Activated CD4-positive, alpha-beta T cell treated with anti-CD3 and anti-CD28 coated beads for 1 hour (primary cell): ENCODE measurements at regions not wholly inside any gene's neighbourhood (a gene's known extent, or its start where the extent isn't known, plus 50 kb on each side); places are given as distances from the start of the nearest gene placed in this dataset.

Experiments
- DNase-seq: peaks from one replicate; pipeline ENCODE4 v3.0.0-alpha.2; 2020

DNA sequence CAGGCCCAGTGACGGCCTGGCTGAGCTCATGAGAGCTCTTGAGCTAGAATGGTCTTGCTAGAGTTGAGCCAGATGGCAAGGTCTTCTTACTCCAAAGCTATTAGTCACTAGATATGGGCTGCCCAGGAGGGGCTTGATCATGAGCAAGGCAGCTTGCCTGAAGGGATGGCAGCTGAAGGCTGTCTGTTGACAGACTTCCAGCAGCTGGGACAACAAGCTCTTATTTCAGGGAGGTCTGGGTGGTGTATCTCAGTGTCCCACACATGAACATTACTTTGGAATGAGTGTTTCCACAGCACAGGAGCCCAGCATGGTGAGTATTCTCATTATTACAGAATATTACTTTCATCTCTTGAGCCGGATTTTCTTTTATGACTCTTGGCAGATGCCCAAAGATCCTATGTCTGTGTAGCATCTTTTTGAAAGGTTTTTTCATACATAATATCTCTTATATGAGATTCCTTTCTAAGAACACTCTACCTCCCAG lies 414.1 kb downstream of the ARHGEF28 start:
- DNase-seq: no peak

DNA sequence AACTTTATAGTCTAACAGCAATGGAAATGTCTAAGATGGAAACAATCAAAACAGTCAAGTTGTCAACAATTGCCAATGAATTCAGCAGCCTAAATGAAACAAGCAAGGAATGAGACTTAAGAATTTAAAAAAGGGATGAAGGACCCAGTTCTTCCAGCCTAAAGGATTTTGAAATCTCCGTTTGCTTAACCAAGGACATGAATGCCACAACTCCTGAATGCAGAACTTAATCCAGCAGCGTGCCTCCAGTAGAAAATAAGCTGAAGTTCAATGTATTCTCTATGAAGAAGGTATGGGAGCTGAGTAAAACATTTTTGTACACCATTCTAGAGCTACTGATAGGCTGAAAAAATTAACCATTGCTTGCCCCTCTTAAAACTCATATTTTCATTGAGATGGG lies 411.3 kb downstream of the ARHGEF28 start:
- DNase-seq: no peak

DNA sequence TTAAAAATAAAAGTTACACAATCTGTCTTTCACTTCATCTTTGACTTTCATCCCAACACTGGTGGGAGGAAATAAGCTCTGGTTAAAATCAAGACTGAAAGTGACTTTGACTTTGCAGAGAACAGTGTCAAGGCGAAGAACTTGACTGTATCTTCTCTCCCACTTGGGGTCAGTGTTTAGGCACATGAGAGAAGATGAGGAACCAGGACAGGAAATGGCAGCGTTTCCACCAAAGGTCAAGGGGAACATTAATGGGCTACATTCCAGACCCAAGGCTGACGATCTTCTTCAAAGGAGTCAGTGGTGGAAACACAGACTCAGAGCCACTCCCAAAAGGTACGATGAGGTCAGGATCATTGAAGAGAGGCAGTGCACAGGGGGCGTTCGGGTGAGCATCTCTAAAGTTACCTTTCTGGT lies 409.5 kb downstream of the ARHGEF28 start:
- DNase-seq: no peak

DNA sequence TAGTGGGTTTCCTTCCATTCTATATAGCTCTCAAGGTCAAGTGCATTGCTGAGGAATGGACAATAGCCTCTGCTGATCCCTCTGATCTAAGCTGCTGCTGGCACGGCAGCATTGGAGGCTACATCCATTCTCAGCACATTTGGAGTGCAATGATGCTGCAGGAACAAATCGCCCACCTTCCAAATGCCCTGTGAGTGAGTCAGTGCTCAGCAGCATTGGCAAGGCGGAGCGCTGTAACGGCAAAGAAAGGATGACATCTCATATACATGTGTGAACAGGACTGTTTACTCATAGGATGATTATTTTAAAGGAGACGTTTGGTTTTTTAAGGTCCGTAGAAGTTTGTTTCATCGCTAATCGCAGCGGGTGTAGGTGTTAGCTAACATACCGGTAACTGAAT lies 408.7 kb downstream of the ARHGEF28 start:
- no peak for DNase-seq

DNA sequence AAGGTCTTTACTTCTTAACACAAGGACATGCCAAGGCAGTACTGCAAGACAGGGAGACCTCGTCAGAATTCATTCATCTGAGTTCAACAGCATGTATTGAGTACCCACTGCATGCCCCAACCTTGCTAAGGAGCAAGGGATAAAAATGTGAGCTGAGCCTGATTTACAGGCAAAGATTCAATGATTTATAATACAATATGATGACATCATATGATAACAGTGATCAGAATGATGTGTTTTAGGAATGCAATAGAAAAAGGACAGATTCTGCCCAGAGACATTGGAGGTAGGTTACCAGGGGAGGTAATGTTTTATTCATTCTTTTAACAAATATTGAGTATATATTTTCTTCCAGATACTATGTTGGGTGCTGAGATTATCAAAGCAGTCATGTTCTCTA lies 406.6 kb downstream of the ARHGEF28 start:
- no peak for DNase-seq

DNA sequence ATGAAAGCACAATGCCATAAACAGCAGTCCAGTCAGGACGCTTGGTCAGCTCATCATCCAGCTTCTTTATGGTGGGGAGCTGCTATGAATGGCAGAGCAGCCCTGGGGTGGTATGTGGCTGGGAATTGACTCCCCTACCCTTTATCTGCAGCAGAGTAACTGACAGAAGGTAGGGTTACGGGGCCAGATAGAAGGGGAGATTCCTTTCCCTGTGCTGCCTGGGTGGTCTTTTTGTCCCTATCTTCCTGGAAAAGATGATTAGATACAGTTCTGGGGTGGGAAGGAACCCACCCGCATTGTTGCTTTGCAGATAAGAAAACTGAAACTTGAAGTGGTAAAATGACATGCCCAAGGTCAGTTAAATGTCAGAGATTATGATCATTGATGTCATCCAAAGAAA lies 405.5 kb downstream of the ARHGEF28 start:
- DNase-seq: no peak

DNA sequence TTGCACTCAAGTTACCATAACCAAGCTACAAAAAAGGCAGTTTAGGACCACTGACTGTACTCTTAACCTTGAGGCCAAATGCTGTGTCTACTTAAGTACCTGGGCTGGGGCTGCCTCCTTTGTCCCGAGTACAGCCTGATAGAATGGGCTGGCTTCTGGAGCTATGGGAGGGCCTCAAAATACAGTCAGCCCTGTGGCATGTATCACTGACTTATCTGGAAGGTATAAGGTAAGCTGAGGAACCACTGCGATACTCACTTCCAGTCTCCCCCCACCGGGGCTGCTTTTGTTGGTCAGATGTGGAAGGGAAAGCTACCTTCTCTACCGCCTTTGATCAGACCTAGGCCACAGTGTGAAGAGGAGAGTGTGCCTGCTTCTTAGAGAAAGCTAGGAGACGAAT lies 404.8 kb downstream of the ARHGEF28 start:
- no peak for DNase-seq

DNA sequence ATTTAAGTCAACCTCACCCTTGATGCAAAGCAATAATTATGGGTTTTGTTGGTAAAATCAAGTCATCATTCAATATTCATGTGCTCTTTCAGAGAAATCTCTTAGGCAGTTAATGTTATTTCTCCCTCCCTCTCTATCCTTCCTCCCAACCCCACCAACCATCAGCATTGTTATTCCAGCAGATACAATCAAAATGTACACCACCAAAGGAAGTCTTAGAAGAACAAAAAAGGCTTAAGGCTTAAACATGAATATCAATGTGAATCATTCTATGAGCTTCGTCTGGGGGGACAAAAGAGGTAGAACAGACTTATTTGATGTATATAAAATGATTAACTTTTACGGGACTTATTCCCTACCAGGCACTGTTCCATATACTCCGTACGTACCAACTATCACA lies 404.4 kb downstream of the ARHGEF28 start:
- DNase-seq: no peak

DNA sequence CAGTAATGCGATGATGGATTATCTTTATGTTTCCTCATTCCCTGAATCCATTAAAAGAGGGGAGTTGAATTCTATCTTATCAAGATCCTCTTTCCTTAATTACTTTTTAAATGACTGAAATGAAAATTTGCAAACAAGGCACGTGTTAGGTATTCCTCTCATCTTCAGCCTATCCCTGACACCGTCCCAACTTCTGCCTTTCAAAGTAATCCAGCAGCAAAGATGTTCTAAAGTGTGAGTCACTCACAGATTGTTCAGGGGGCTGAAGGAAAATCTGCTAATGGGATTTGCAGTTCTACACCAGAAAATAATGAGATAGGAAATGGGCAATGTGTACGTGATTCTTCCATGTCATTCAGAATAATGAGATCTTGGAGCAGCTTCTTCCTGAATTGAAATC lies 403.0 kb downstream of the ARHGEF28 start:
- DNase-seq: no peak

DNA sequence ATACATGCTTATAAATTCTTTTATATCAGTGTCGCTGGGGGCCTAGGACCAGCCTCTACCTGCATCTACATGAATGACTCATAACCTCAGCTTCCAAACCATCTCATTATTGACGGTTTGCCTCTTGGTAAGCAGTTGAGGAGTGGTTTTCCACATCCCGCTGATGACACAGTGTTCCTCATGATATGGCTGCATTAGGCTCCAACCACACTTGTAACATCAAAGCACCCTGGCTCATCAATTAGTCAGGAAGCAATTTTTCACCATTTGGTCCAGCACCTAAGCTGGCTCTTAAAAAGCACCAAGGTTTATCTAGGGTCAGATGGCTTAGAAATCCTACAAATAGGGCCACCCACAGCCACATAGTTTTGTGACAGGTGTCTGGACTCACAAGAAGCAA lies 402.4 kb downstream of the ARHGEF28 start:
- DNase-seq: no peak

DNA sequence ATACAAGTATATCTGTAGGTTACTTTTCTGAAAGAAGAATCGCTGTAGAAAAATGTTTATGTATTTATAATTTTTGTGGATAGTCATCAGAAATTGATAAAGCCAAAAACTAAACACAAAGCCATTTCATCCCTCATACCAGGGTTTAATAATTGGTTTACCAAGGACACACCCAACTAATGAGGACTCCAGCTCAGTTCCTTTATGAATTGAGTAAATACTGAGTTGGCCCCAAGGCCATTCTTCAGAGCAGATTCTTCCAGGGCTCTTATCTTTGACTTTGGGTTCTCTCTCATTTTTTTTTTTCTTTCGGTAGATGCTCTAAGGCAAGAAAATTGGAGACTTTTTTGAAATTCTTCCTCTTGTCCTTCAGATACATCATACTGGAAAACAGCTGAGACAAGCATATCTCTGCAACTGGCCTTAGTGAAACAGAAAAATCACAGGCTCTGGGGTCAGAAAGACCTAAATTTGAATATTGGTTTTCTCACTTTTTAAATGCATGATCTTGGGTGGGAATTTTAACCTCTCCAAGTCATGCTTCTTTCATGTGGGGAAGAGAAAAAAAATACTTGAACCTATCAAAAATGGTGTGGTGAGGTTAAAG lies 401.8 kb downstream of the ARHGEF28 start:
- no peak for DNase-seq

DNA sequence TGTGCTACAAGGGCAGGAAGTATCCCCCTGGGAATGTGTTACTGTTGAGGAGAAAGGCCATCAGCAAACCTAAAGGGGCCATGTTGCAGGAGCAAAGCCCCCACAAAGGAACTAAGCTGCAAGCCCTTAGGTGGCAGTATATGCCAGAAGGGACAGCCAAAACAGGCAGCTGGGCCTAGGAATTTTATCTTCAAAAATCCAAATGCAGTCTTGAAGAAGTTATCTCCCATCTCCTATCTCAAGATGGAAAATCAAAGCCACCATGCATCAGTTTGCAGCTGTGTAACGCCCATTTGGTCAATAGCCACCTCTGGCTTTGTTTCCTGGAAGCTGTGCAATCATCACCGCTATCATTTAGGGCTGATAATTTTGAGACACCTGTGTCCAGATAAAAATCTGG lies 400.3 kb downstream of the ARHGEF28 start:
- DNase-seq: no peak

DNA sequence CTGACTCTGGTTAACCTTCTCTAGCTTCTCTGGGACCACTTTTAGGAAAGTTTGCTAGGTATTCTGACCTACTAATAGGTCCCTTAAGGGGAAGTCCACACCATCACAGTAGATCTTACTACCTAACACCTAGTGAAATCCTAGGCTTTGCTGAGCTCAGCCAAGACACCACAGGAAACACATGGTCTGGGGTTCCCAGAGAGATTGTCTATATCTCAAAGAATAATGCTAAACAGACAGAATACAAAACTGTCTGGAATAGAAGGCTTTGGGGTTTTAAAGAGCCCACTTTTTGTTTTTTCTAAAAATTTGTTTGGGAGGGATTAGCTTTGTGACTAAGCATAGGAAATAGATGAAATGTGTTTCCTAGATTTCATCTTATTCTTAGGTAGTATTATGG lies 395.1 kb downstream of the ARHGEF28 start:
- DNase-seq: no peak

DNA sequence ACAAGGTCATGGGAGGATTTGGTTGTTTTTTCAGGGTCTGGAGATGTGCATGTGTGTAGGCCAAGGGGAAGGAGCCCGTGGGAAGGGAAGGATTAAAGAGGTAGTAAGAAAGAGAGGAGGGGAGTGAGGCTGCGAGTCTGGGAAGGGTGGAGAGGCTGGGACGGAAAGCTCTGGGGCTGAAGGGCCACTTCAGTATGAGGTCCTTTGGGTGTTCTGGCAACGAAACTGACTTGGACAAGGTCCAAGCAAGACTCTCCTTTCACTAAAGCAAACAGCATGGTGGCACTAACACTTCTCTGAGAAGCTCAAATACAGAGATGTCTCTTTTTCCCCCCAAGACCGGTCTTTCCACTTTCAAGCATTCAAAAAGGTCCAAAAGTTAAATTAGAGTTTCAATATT lies 394.5 kb downstream of the ARHGEF28 start:
- DNase-seq: no peak

DNA sequence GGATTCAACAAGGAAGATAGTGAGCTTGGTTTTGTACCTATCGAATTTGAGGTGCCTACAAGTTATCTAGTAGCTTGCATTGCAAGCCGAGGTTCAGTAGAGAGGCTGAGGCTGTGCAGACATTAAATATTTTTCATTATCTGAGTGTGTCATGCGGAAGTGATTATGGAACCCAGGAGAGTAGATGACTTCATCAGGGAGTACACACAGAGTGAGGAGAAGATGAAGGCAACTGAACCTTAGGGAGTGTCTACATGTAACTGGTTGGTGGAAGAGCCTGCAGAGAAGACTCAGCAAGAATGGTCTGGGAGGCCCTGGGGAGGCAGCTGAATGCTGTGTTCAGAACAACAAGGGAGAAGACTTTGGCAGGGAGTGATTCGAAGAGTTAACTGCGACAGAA lies 393.9 kb downstream of the ARHGEF28 start:
- DNase-seq: no peak

DNA sequence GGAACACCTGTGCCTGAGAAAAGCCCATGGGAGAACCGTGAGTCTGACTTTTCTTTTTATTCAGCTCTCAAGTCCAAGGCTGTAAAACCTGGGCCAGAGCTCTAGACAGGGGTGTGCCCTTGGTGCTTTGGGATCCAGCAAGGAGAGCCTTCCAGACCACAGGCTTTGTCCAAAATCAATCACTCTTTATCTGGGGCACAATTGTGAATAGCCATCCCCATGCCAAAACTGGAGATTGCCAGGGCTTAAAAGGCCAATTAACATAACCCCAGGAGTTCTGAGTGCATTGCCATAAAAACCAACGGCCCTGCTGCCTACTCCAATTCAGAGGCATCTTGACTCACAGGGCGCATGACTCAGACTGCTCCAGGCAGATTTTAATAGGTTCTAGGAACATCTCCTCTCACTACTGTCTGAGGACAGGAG lies 391.8 kb downstream of the ARHGEF28 start:
- no peak for DNase-seq

DNA sequence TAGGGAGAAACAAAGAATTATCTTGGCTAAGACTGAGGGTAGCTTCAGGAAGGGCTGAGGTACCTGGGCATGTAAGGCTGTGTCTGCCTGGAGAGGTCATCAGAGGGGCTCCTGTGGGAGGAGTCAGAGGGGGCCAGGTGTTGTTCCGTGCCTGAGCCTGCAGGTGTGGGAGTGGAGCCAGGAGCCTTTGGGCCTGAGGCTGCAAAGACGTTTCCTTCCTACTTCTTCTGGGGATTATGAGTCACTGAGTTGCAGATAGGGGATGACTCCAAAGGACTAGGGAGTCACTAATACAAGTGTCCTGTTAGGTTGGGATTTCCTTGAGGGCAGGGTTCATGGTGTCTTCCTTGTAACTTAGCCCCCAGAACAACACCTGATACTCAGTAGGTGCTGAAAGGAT lies 391.1 kb downstream of the ARHGEF28 start:
- no peak for DNase-seq

DNA sequence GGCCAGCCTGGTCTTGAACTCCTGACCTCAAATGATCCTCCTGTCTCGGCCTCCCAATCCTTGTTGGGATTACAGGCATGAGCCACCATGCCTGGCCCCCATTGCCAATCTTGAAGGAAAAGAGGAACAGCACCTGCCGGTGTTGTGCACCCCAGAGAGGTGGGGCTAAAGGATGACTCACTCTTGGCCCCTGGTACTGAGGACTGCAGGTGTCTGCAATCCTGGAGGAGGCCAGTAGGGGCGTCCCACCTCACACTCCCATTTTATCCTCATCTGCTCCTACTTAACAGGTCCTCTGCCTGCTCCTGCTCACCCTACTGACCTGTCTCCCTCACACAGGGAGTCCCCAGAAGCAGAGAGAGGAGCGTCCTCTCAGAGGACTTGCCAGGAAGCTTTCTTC lies 390.4 kb downstream of the ARHGEF28 start:
- no peak for DNase-seq

DNA sequence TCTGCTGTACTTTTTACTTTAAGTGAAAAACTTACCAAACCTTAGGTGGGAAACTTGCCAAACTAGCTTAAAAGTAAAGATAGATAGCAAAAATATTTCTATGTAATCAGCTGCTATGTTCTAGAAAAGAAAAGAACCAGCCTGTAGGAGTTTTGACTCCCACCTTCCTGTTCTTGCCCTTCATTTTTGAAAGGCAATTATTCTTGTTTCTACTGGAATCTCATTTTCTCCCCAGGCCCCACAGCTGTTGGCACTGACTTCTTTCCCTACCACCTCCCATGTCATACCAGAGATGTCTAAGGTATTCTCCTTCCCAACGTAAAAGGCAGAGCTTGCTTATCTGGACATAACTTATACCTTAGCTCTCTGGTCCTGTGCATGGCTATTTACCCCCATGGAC lies 389.7 kb downstream of the ARHGEF28 start:
- DNase-seq: no peak

DNA sequence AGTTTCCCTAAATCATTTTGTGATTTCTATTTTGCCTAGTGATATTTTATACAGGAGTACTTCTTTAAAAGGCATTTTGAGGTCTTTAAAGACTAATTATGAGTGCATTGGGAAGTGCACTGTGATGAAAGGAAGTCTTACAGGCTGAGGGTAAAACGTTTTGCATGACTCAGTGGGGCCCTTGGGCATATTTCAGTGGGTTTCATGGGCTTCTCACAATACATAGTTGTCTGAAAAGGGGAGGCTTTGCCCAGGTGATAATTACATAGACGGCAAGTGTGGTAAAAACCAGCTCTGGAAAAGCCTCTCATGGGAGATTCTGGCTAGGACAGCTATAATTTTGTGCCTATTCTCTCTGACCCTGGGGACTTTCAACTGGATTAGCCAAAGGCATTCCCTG lies 387.2 kb downstream of the ARHGEF28 start:
- DNase-seq: no peak

DNA sequence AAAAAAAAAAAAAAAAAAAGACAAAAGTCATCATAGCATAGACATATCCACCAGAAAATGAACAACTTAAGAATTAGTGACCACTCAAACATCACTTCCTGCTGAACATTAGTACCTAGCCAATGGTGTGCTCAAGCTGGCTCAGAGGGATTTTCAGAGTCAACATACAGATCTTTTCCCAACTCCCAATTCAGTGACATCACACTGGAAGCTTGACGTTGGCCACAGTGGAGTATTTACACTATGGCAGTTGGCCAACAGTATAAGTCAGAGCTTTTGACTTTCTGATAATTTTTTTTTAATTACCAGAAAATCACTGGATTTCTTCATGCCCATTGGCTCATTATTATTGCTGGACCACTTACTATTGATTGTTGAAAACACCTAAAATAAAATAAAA lies 383.5 kb downstream of the ARHGEF28 start:
- no peak for DNase-seq

DNA sequence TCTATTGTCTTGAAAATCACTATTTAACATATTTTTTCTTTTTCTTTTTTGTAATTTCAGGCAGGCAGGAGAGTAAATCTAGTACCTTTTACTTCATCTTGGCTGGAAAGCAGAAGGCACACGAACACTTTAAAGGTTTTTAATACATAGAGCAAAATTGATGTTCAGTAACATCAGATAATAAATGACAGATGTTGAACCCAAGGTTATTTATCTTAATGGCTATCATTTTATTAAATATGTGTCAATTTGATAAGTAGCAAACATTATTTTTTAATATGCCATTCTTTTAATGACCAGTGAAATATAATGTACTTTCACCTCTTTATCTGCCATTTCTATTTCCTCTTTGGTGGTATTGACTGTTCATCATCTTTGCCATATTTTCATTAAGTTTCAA lies 381.2 kb downstream of the ARHGEF28 start:
- DNase-seq: no peak

DNA sequence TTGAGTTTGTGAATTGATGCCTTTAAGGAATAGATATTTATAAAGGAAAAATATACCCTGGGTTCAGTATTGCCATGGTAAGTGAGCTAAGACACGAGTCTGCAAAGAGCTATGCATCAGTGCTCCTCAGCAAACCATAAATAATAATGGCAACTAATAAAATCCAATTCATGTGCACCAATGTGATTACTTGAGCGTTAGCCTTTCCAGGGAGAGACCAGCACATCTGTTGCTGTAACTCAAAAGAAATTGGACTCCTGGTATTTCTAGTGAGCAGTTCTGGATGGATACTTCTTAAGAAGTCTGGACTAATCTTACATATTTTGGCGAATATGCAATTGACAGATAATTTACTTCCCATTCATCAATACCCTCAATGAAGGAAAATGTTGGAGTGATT lies 373.3 kb downstream of the ARHGEF28 start:
- no peak for DNase-seq

DNA sequence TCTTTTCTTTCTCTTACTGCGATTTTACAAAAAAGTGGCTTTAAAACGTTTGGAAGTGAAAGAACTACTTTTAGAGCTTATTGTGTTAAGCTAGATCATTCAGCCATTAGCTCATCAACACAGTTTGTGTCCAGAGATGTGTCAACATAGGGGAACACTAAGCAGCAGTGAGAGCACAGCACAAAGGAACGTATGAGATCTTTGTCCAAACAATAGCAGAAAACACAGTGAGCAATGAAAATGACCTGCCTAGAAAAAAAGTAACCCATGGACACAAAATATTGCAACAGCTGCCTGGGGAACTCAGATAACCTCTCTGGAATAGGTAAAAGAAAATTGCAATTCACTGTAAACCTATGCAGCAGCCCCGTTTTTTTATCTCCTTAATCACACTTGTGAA lies 372.5 kb downstream of the ARHGEF28 start:
- no peak for DNase-seq

DNA sequence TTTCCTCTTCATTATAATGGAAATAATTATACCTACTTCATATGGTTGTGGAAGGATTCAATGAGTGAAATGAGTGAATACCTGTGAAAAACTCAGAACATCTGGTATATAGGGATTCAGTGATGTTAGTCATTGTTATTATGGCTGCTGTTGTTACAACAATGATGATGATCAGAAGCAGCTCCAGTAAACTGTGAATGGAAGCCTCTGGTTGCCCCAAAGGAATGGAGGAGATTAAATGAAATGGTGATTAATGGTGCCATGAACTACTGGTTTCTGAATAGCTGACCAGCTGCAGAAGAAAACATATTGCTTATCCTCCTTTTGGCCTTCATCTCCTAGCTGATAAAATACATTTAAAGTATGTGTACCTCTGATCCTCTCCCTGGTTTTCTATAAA lies 372.0 kb downstream of the ARHGEF28 start:
- no peak for DNase-seq
